NCI-H2029 (cell line): ENCODE measurements at regions not wholly inside any gene's neighbourhood (a gene's known extent, or its start where the extent isn't known, plus 50 kb on each side); places are given as distances from the start of the nearest gene placed in this dataset.

Experiments
- DNase-seq: peaks from one replicate; lab custom pipeline; 2025; lab: John Stamatoyannopoulos, UW

DNA sequence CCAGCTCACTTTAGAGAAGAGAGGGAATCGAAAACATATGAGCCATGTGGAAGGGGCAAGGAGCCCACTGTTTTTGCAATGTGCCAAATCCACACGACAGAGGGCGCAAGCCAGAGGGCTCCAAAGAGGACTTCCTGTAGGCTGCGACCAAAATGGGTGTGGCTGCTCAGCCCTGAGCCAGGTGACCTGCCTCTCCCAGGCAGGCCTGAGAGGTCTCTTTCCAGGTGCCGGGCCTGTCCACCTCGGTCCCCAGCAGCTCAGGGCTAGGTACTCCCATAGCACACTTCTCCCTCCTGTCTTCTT is 153.8 kb downstream of the TTC32 start:
- no peak for DNase-seq

GRCh38 chr2:19747310-19748072 is 154.3 kb downstream of the TTC32 start:
- DNase-seq = no peak

DNA sequence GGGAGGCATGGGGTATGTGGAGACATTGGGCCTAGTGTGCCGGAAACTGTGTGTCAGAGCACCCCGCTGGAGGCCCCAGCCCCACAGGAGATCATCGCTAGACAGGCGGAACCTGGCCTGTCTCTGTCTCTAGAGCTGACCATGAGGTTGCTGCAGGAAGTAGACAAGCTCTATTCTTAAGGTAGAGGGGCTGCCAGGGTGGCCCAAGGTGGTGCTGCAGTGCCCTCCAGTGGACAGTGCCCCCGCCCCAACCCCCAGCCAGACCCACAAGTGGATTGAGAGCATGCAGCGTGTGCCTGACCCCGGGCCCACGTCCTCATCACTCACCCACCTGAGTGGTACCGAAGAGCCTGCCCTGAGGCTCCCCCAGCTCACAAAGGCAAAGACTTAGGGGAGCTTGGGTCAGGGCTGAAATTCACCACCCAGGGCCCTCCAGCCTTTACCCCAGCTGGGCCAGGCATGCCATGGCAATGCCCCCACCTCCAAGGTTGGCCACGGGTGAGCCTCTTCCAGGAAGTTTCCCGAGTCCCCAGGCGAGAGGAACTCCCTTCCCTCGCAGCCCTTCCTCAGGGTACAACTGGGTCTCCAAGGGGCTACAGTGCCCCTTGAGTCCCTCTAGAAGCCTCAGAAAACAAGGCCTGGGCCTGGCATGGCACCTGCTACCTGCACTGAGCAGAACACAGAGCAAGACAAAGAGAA is 155.0 kb downstream of the TTC32 start:
- no peak for DNase-seq

DNA sequence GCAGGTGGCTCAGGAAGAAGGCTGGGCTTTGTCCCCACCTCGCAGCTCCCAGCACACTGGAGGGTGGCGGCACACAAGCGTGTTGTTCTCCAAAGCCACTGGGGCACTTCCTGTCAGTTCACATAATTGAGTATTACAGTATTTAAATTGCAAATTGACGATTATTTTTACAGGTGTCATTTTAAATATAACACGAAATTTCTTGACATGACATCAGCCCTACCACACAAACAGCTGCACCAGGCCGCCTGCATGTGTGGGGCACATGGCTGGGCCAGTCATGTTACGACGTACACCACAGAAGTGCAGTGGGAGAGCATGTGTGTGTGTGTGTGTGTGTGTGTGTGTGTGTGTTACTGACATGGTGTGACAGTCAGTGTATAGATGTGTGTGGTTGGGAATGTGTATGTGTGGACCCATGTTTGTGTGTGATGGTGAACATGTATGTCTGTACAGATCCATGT is 155.6 kb downstream of the TTC32 start:
- DNase-seq = no peak

- DNase-seq = no peak
These were observed 156.3 kb downstream of the TTC32 start for GRCh38 chr2:19745318-19746136.

DNA sequence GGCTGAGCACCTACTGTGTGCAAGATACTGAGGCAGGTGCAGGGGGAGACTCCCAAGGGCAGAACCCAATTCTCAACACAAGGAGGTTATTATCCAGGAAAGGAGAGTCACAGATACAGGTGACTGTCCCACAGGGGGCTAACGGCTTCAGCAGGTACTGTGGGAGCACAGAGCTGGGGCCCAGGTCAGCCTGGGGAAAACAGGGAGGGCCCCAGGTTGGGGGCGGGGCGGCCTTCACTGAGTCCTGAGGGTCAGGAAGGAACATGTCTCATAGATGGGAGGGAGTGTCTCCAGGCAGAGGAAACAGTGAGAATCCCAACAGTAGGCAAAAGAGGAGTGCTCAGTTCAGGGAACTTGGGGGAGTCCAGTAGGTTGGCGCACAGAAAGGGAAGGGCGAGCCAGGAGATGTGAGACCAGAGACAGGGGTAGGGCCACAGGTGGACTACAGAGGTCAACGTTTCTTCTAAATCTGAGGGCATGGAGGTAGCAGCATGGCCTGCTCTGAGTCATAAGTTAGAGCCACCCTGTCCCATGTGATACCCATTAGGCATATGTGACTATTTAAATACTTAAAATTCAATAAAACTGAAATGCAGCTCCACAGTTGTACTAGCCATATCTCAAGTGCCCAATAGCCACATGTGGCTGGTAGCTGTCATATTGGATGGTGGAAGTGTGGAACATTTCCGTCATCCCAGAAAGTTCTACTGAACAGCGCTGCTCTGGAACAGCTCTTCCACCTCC is 157.2 kb downstream of the TTC32 start:
- no peak for DNase-seq

GRCh38 chr2:19743641-19744040 is 158.1 kb downstream of the TTC32 start:
- DNase-seq = no peak

DNA sequence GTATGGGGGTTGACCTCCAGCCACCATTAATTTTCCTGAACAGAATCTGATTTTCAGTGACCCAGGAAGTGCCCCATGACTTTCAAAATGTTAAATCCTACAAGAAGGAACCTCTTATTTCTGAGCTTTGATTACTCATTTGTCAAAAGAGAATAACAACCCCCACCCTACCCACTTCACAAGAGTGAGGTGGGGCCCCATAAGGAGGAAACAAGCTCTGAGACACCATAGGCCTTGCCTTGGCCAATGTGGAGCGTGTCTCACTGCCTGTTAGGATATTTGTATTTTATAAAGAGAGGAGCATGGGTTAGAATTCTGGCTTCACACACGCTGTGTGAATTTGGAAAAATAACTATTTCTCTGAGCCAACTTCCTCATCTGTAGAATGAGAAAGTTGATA is 158.9 kb downstream of the TTC32 start:
- DNase-seq = no peak

- DNase-seq = no peak
These were observed 162.5 kb downstream of the TTC32 start for GRCh38 chr2:19739256-19739655.

DNA sequence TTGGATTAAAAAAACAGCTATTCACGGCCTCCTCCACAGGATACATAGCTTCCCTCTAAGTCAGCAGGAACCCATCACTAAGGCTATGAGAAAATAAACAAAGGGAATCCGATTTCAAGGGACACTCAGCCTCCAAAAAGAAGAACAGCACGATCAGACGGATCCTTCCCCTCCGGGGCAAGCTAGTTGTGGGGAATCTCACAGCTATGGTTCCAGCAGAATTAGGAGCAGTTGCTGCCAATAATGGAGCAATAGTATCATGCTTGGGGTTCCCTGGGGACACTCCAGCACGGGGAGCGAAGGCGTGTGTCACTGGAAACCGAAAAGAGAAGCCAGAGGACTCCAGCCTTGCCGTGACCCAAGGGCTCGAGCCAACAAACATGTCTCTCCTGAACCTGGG is 163.1 kb downstream of the TTC32 start:
- no peak for DNase-seq

DNA sequence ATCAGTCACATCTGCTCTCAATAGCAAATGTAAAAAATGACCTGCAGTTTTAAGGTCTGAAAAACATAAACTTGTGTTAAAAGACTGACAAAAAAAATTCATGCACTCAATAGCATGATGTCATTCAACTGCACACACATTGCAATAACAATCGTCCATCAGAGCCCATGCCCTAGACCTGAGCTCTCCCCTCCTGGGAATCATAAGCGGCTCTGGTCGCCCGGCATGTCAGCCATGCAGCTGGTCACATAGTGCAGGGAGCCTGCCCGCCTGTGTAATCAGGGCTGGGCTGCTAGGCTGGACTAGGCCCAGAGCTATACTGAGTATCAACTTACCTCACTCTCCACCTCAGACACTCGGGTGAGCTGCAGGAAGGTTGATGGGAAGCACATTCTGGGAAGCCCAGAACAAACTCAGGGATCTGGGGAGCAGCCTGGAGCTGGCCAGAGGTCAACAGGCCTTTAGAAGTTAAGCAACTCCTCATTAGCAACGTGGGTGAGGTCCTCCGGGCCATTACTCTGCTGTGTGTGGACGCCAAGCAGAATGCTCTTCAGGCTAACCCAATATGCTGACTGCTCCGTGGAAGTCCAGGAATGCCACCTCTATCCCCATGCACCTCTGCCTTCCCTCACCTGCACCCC is 165.5 kb downstream of the TTC32 start:
- DNase-seq = no peak

GRCh38 chr2:19733951-19734425 is 167.8 kb downstream of the TTC32 start:
- no peak for DNase-seq

GRCh38 chr2:19733390-19733789 is 168.4 kb downstream of the TTC32 start:
- no peak for DNase-seq

GRCh38 chr2:19732255-19732654 is 169.5 kb downstream of the TTC32 start:
- DNase-seq = no peak

DNA sequence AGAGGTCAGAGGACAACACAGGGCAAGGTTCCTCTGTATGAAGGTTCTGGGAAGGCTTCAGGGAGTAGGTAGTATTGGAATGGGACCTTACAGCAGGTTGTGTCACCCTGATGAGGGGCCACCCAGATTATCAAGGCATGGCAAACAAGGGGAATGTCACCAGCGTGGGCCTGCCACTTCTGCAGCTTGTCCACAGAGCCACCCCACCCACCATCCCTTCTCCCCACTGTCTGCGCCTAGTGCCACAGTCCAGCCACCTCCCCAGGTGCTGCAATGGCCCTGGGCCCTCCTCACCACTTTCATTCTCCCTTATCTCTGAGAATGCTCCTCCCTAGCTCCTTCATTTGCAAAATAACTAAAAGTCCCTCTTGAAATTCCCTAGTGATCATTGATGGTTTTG is 170.3 kb downstream of the TTC32 start:
- no peak for DNase-seq

DNA sequence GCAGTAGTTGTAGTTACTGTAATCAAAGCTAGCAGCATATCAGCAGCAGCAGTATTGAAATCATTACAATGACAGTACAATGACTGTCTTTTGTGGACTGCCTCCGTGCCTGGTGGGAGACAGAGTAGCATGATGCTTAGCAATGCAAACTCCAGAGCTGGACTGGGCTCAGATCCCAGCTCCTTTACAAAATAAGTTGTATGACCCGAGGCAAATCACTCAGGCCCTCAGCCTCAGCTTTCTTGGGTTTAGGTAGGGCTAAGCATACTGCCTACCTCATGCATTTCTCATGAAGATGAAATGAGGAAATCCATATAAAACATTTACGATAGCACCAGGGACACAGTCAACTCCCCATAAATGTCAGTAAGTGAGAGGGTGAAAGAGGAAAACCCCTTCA is 170.7 kb downstream of the TTC32 start:
- DNase-seq = no peak

DNA sequence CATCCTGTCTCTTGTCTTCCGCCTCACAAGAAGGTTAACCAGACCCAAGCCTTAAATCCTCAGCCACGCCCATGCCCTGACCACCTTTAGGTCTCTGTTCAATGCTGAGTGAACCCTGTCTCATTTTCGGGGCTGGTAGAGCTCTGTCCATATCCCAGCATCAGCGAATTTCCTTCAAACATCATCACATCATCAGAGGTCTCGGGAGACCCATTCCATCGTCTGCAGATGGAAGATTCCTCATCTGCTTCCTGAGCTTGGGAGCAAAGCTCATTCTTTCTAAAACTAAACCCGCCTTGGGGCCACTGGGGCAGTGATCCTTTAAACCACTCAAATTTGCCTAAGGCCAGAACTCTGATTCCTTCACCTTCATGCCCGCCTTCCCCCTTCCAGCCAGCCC is 173.7 kb downstream of the TTC32 start:
- no peak for DNase-seq

DNA sequence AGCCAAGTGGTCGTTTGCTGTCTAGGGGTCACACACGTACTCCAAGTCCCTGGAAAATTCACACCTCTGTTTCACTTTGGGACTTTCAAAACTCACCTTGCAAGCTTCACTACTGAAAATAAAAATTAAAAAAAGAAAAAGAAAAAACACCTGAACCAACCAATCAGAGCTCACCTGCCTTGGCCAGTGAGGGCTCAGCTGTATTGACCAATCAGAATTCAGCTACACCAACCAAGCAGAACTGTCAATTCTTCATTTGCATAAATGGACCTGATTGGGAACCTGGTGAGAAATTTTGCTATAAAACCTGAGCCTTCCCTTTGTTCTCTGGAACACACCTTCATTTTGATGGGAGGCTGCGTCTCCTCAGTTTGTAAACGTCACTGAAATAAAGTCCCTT is 176.4 kb downstream of the TTC32 start:
- no peak for DNase-seq

GRCh38 chr2:19723021-19723420 is 178.8 kb downstream of the TTC32 start:
- DNase-seq = no peak

GRCh38 chr2:19722531-19722971 is 179.2 kb downstream of the TTC32 start:
- no peak for DNase-seq

DNA sequence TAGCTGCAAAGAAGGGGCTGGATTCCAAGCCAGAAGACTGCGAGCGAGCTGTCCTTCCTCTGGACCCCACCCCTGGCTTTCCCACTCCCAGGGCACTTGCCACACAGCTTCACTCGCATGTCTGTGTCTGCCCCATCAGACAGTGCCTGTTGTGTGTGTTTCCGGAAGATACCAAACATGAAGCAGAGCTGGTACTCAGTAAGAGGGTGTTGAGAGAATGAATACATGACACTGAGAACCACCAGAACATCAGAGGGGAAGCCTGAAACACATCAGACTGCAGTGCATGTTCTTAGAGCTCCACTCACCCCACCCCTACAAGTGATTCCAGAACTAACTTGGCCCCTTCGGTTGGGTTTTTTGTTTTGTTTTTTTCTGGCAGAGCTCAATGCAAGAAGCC is 181.5 kb downstream of the TTC32 start:
- no peak for DNase-seq

GRCh38 chr2:19719540-19719939 is 182.2 kb downstream of the TTC32 start:
- no peak for DNase-seq
